Mammary epithelial cell (primary cell): ENCODE measurements at regions not wholly inside any gene's neighbourhood (a gene's known extent, or its start where the extent isn't known, plus 50 kb on each side); places are given as distances from the start of the nearest gene placed in this dataset.

ENCODE experiments used
- CTCF ChIP-seq, 2 donors: IDR thresholded peaks in 1 of 2; conservative IDR thresholded peaks in 1 of 2; 2 replicates each; pipeline ENCODE4 v1.5.1; 2011 to 2012; ENCODE audit warnings: inconsistent platforms in 2 of 2, low read length in 2 of 2, mild to moderate bottlenecking in 2 of 2, control low read depth in 1 of 2, low read depth in 1 of 2; ENCODE audit not compliant: insufficient read depth in 1 of 2; ENCODE audit errors: extremely low read depth in 1 of 2
- EZH2 ChIP-seq: IDR thresholded peaks from 2 replicates; pipeline ENCODE4 v1.6.1; 2012; ENCODE audit warnings: low read length, inconsistent platforms, borderline replicate concordance

GRCh38 chr18:11320986-11321385 is 171.6 kb upstream of the PIEZO2 start:
- no peak for TF ChIP-seq CTCF (conservative IDR thresholded peaks at IDR 0.05 in 1 of 2, IDR thresholded peaks at IDR 0.05 in 1 of 2; ENCODE audit: extremely low read depth in 1 of 2, insufficient read depth in 1 of 2, low read depth in 1 of 2, low read length in 2 of 2)
- no peak for TF ChIP-seq EZH2
